HG02885 (cell line): ENCODE measurements at regions not wholly inside any gene's neighbourhood (a gene's known extent, or its start where the extent isn't known, plus 50 kb on each side); places are given as distances from the start of the nearest gene placed in this dataset.

Source experiments
- ATAC-seq: cut with Tn5 transposase; IDR thresholded peaks from one replicate; pipeline ENCODE4 v1.9.1; 2021; ENCODE audit warnings: mild to moderate bottlenecking; ENCODE audit not compliant: unreplicated experiment, poor library complexity

- ATAC-seq: no peak
Measured at GRCh38 chr16:79282806-79283205, 317.7 kb downstream of the MAF start.

GRCh38 chr16:79278506-79278905 lies 322.0 kb downstream of the MAF start:
- ATAC-seq: peak; percentile 75

- no peak for ATAC-seq
Measured at GRCh38 chr16:79276501-79276900, 324.0 kb downstream of the MAF start.

- no peak for ATAC-seq
Measured at GRCh38 chr16:79274264-79274663, 326.3 kb downstream of the MAF start.

- ATAC-seq: peak; percentile 36
Measured at GRCh38 chr16:79272141-79272577, 328.4 kb downstream of the MAF start.

- ATAC-seq: no peak
Measured at GRCh38 chr16:79271583-79271982, 329.0 kb downstream of the MAF start.

- no peak for ATAC-seq
Measured at GRCh38 chr16:79270011-79270410, 330.5 kb downstream of the MAF start.

GRCh38 chr16:79269211-79269863 lies 331.2 kb downstream of the MAF start:
- ATAC-seq: peak; percentile 95

- no peak for ATAC-seq
Measured at GRCh38 chr16:79267781-79268180, 332.8 kb downstream of the MAF start.

GRCh38 chr16:79267146-79267545 lies 333.4 kb downstream of the MAF start:
- no peak for ATAC-seq

GRCh38 chr16:79265701-79266100 lies 334.8 kb downstream of the MAF start:
- no peak for ATAC-seq

- no peak for ATAC-seq
Measured at GRCh38 chr16:79265196-79265595, 335.3 kb downstream of the MAF start.

GRCh38 chr16:79264237-79265109 lies 336.1 kb downstream of the MAF start:
- no peak for ATAC-seq

- no peak for ATAC-seq
Measured at GRCh38 chr16:79263425-79263824, 337.1 kb downstream of the MAF start.
